Upper lobe of left lung (tissue), 4 donors: ENCODE measurements at regions not wholly inside any gene's neighbourhood (a gene's known extent, or its start where the extent isn't known, plus 50 kb on each side); places are given as distances from the start of the nearest gene placed in this dataset.

Source experiments
- CTCF ChIP-seq, 6 experiments: fragments of 450-650 bp in 4 of 6; fragments of 200-600 bp in 2 of 6; sonication (generic) in 2 of 6; IDR thresholded peaks; one replicate each; pipeline ENCODE4 v1.5.1; 2016 to 2019; ENCODE audit warnings: antibody characterized with exemption in 6 of 6
- POLR2A ChIP-seq, 4 donors: fragments of 450-650 bp; IDR thresholded peaks; one replicate each; pipeline ENCODE4 v1.5.1; 2016 to 2017; ENCODE audit warnings: antibody characterized with exemption in 4 of 4, mild to moderate bottlenecking in 2 of 4

DNA sequence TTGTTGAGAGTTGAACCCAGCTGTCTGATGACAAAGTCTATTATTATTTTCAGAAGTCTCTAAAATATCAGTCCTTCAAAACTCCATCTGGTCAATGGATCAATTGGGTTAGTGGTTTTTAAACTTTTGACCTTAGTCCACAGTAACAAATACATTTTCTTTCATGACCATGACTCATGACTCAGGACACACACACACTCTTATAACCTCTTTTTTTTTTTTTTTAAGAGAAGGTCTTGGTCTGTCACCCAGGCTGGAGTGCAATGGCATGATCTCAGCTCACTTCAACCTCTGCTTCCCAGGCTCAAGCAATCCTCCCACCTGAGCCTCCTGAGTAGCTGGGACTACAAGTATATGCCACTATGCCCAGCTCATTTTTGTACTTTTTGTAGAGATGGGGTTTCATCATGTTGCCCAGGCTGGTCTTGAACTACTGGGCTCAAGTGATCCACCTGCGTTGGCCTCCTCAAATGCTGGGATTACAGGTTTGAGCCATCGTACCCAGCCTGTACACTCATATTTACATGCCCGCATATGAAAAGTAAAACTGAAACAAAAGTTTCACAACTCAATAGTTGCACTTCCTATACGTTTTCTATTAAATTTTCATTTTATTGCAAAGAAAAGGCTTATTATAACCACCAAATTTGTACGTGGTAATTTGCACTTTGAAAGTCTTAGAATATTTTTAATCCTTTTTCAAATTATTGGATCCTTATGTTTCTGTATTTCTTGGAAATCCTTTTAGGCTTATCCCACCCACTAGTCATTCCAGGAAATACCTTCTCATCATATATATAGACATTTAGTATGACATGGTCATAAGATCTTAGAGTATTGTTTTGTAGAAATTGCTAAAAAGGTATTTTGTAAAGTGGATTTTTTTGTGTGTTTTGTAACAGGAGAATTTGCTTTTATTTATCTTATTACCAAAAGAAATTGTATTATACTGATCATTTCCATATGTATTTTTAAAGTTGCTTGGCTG, 199.0 kb downstream of the LPIN1 start:
- TF ChIP-seq POLR2A (IDR thresholded peaks at IDR 0.05) (no peak), CTCF (IDR thresholded peaks at IDR 0.05) (no peak)
